ENCODE measurements at regions not wholly inside any gene's neighbourhood (a gene's known extent, or its start where the extent isn't known, plus 50 kb on each side); places are given as distances from the start of the nearest gene placed in this dataset.

DNA sequence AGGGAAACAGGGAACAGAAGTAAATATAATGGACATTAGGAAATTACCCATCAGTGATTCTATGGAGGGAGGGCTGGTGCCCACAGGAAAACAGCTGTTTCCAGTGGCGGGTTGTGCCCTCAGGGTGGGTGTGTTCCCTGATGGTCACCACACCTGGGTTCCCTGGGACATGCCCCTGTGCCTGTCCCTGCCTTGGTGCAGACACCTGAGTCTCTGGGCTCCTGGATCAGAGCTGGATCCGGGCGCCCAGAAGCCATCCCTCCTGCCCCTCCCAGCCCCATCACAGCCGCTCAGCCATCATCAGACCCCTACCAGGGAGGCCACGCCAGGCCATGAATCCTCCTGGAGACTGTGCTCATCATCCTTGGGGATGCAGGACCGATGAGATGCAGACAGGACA, 307.2 kb upstream of the SFSWAP start:
- Histone ChIP-seq H3K9ac (ENCODE audit: low read depth, low read length) (no peak overlapping the region), H2BK120ac (ENCODE audit: low read depth, low read length) (no peak overlapping the region), H2AK5ac (ENCODE audit: low read depth, low read length) (no peak overlapping the region), H3K4me1 (ENCODE audit: control insufficient read depth, insufficient read depth, low read length) (no peaks in the 10 kb centered on the region), H3K36me3 (ENCODE audit: control insufficient read depth, insufficient read depth, low read length) (no peaks in the 10 kb centered on the region), H3K27ac (ENCODE audit: insufficient read depth, low read length) (no peak overlapping the region), H4K5ac (ENCODE audit: low read depth, low read length) (no peak overlapping the region), H4K91ac (ENCODE audit: insufficient read depth, low read depth, low read length) (no peak overlapping the region), H3K4me2 (ENCODE audit: low read depth, low read length) (no peak overlapping the region), H3K56ac (ENCODE audit: extremely low read depth, insufficient read depth, low read length) (no peak overlapping the region), H3K9me1 (ENCODE audit: insufficient read depth, low read length) (no peaks in the 10 kb centered on the region), H2AK9ac (replicated peaks; ENCODE audit: low read depth, low read length, poor library complexity) (no peak overlapping the region), H4K8ac (ENCODE audit: low read depth in 2 of 2, low read length in 2 of 2) (no peak overlapping the region), H2BK15ac (ENCODE audit: low read depth, low read length) (no peak overlapping the region), H2BK20ac (ENCODE audit: low read depth, low read length) (no peak overlapping the region), H2BK5ac (ENCODE audit: low read depth, low read length, poor library complexity, severe bottlenecking) (no peak overlapping the region), H3K23ac (ENCODE audit: low read depth, low read length) (no peak overlapping the region), H2AFZ (replicated peaks; ENCODE audit: low read length, poor library complexity) (no peak overlapping the region), H4K20me1 (ENCODE audit: insufficient read depth, low read length) (no peaks in the 10 kb centered on the region), H3K4me3 (ENCODE audit: insufficient read depth, low read depth, low read length) (no peak overlapping the region), H3K14ac (replicated peaks; ENCODE audit: low read depth, low read length) (no peak overlapping the region), H3K9me3 (ENCODE audit: control insufficient read depth, insufficient read depth, low read length) (peaks cover 40% of the 10 kb centered on the region), H3K27me3 (ENCODE audit: control insufficient read depth, insufficient read depth, low read length) (no peaks in the 10 kb centered on the region), H3K4ac (ENCODE audit: low read depth, low read length) (no peak overlapping the region), H3K79me1 (ENCODE audit: low read depth in 1 of 2, low read length in 2 of 2) (no peaks in the 10 kb centered on the region), H3K18ac (ENCODE audit: low read depth, low read length) (no peak overlapping the region)
- ATAC-seq (ENCODE audit: low read depth) (no peak), DNase-seq (no peak)
- TF ChIP-seq BHLHE40 (IDR thresholded peaks at IDR 0.05; ENCODE audit: low read depth, low read length) (no peak), RAD21 (IDR thresholded peaks at IDR 0.05; ENCODE audit: low read length) (no peak), MAFK (IDR thresholded peaks at IDR 0.05; ENCODE audit: low read depth, low read length) (no peak), CHD1 (IDR thresholded peaks at IDR 0.05; ENCODE audit: low read depth, low read length) (no peak), MAZ (IDR thresholded peaks at IDR 0.05; ENCODE audit: borderline replicate concordance, low read depth, low read length) (no peak), CEBPB (IDR thresholded peaks at IDR 0.05; ENCODE audit: low read depth, low read length) (no peak)
- in situ Hi-C loops (cut with MboI; ENCODE audit: low sequenced_read_pairs) = no loop called here
- dilution Hi-C loops (cut with HindIII; ENCODE audit: low sequenced_read_pairs, unreplicated experiment) = no loop called here
- intact Hi-C loops (cut with micrococcal nuclease) = no loop called here
- ChIA-PET POLR2A (ENCODE audit: unreplicated experiment) (no interaction called here), CTCF (no interaction called here)
- BruUV-seq (replicated peaks) = no TSS peak
- 50% methylated on average over 1 of the region's 6 CpGs; no CpG with 5 or more reads in 1 of the 2 experiments for WGBS, 2 experiments (ENCODE audit: extremely low coverage in 2 of 2, insufficient read length in 1 of 2)

Measured in IMR-90 (cell line).